Stimulated activated CD4-positive, alpha-beta T cell treated with anti-CD3 and anti-CD28 coated beads, Interleukin-4, amount 100 ng/mL, for 4 hours (primary cell): ENCODE measurements at regions not wholly inside any gene's neighbourhood (a gene's known extent, or its start where the extent isn't known, plus 50 kb on each side); places are given as distances from the start of the nearest gene placed in this dataset.

ENCODE experiments used
- DNase-seq, 2 experiments: peaks; one replicate each; pipeline ENCODE4 v3.0.0-alpha.2; 2020

- DNase-seq = peak; percentile 29 to 55
Measured at GRCh38 chr14:98548071-98548686, 723.8 kb downstream of the BCL11B start.

- no peak for DNase-seq
Measured at GRCh38 chr14:98551028-98551427, 721.0 kb downstream of the BCL11B start.

GRCh38 chr14:98555440-98555839, 716.6 kb downstream of the BCL11B start:
- DNase-seq = no peak

- DNase-seq = no peak
Measured at GRCh38 chr14:98564006-98564405, 708.0 kb downstream of the BCL11B start.

- no peak for DNase-seq
Measured at GRCh38 chr14:98564541-98564940, 707.5 kb downstream of the BCL11B start.

- no peak for DNase-seq
Measured at GRCh38 chr14:98571104-98571503, 700.9 kb downstream of the BCL11B start.

GRCh38 chr14:98573082-98573481, 698.9 kb downstream of the BCL11B start:
- no peak for DNase-seq

- no peak for DNase-seq
Measured at GRCh38 chr14:98576463-98576862, 695.5 kb downstream of the BCL11B start.

GRCh38 chr14:98578204-98578603, 693.8 kb downstream of the BCL11B start:
- DNase-seq = no peak

GRCh38 chr14:98579140-98579539, 692.9 kb downstream of the BCL11B start:
- DNase-seq = no peak

GRCh38 chr14:98580131-98580678, 691.8 kb downstream of the BCL11B start:
- peak in 1 of 2 experiments; percentile 4 for DNase-seq

GRCh38 chr14:98582276-98582675, 689.7 kb downstream of the BCL11B start:
- no peak for DNase-seq

GRCh38 chr14:98591161-98591560, 680.8 kb downstream of the BCL11B start:
- DNase-seq = no peak

GRCh38 chr14:98592611-98593170, 679.3 kb downstream of the BCL11B start:
- no peak for DNase-seq

GRCh38 chr14:98593361-98593761, 678.6 kb downstream of the BCL11B start:
- DNase-seq = no peak

- DNase-seq = no peak
Measured at GRCh38 chr14:98594156-98594555, 677.8 kb downstream of the BCL11B start.

GRCh38 chr14:98598576-98598975, 673.4 kb downstream of the BCL11B start:
- no peak for DNase-seq

GRCh38 chr14:98599082-98599481, 672.9 kb downstream of the BCL11B start:
- DNase-seq = no peak

- no peak for DNase-seq
Measured at GRCh38 chr14:98602983-98603382, 669.0 kb downstream of the BCL11B start.

GRCh38 chr14:98605043-98605442, 667.0 kb downstream of the BCL11B start:
- no peak for DNase-seq

- DNase-seq = no peak
Measured at GRCh38 chr14:98606041-98606640, 665.9 kb downstream of the BCL11B start.

- DNase-seq = no peak
Measured at GRCh38 chr14:98606816-98607215, 665.2 kb downstream of the BCL11B start.

- no peak for DNase-seq
Measured at GRCh38 chr14:98607341-98607910, 664.6 kb downstream of the BCL11B start.
